PC-3 (cell line): ENCODE measurements at regions not wholly inside any gene's neighbourhood (a gene's known extent, or its start where the extent isn't known, plus 50 kb on each side); places are given as distances from the start of the nearest gene placed in this dataset.

ENCODE experiments used
- ATAC-seq: fragments of 200-7000 bp; cut with Tn5 transposase; 2 replicates; pipeline ENCODE4 v1.9.1; 2020; ENCODE audit warnings: mild to moderate bottlenecking, moderate library complexity
- BruUV-seq: library from RNA; stranded (reverse); fragments of 400-500 nt; replicated peaks from 2 replicates; lab custom pipeline; 2021; lab: Mats Ljungman, UMichigan
- CTCF ChIA-PET: fragments of 300-600 bp; sonication (Branson Sonifier 250); formaldehyde crosslinking; loops from one replicate; lab custom pipeline; 2022; ENCODE audit warnings: antibody characterized with exemption; lab: Charles Lee
- POLR2A ChIA-PET: fragments of 300-600 bp; sonication (Branson Sonifier 250); formaldehyde crosslinking; loops from one replicate; lab custom pipeline; 2022; ENCODE audit warnings: antibody characterized with exemption; ENCODE audit not compliant: unreplicated experiment; lab: Charles Lee
- DNase-seq: peaks from one replicate; pipeline ENCODE4 v3.0.0-alpha.2; 2015
- H2AFZ ChIP-seq: fragments of 300-600 bp; sonication (generic); 2 replicates; pipeline ENCODE4 v1.6.0; 2016; ENCODE audit warnings: antibody characterized with exemption, low read length
- H3F3A ChIP-seq: fragments of 300-600 bp; sonication (generic); one replicate; pipeline ENCODE4 v1.6.0; 2017; ENCODE audit warnings: antibody characterized with exemption, low read length, control low read depth, mild to moderate bottlenecking; ENCODE audit not compliant: unreplicated experiment
- H3K27ac ChIP-seq: fragments of 300-600 bp; sonication (generic); 2 replicates; pipeline ENCODE4 v1.5.1; 2016; ENCODE audit warnings: mild to moderate bottlenecking, low read length
- H3K27me3 ChIP-seq: fragments of 300-600 bp; sonication (generic); 2 replicates; pipeline ENCODE4 v1.6.1; 2016; ENCODE audit warnings: low read length, mixed read lengths
- H3K36me3 ChIP-seq: fragments of 300-600 bp; sonication (generic); 2 replicates; pipeline ENCODE4 v1.6.1; 2016; ENCODE audit warnings: low read depth, mixed run types, low read length, mixed read lengths
- H3K4me1 ChIP-seq: fragments of 300-600 bp; sonication (generic); 2 replicates; pipeline ENCODE4 v1.5.1; 2016; ENCODE audit warnings: low read length; ENCODE audit not compliant: insufficient read depth
- H3K4me2 ChIP-seq: fragments of 300-600 bp; sonication (generic); 2 replicates; pipeline ENCODE4 v1.6.0; 2016; ENCODE audit warnings: low read length
- H3K4me3 ChIP-seq: fragments of 300-600 bp; sonication (generic); 2 replicates; pipeline ENCODE4 v1.5.1; 2016; ENCODE audit warnings: mild to moderate bottlenecking, low read length, mixed read lengths
- H3K79me2 ChIP-seq: fragments of 300-600 bp; sonication (generic); 2 replicates; pipeline ENCODE4 v1.6.1; 2017; ENCODE audit warnings: low read length, mixed read lengths
- H3K9ac ChIP-seq: fragments of 300-600 bp; sonication (generic); 2 replicates; pipeline ENCODE4 v1.6.0; 2016; ENCODE audit warnings: mild to moderate bottlenecking, low read length
- H3K9me2 ChIP-seq: fragments of 300-600 bp; sonication (generic); replicated peaks from 2 replicates; pipeline ENCODE4 v1.6.1; 2016; ENCODE audit warnings: mixed run types, low read length, mixed read lengths
- H3K9me3 ChIP-seq: fragments of 300-600 bp; sonication (generic); 2 replicates; pipeline ENCODE4 v1.6.1; 2016; ENCODE audit warnings: low read length, mixed read lengths
- H4K20me1 ChIP-seq: fragments of 300-600 bp; sonication (generic); 2 replicates; pipeline ENCODE4 v1.6.1; 2016; ENCODE audit warnings: low read length, mixed read lengths
- EZH2 ChIP-seq: fragments of 300-600 bp; sonication (generic); IDR thresholded peaks from one replicate; pipeline ENCODE4 v1.6.1; 2017; ENCODE audit warnings: antibody characterized with exemption, mild to moderate bottlenecking, low read length; ENCODE audit not compliant: unreplicated experiment
- EZH2phosphoT487 ChIP-seq: fragments of 300-600 bp; sonication (generic); IDR thresholded peaks from 2 replicates; pipeline ENCODE4 v1.6.1; 2018; ENCODE audit warnings: mild to moderate bottlenecking, antibody characterized with exemption, low read length, borderline replicate concordance
- intact Hi-C: fragments of 100-400 bp; cut with micrococcal nuclease; formaldehyde crosslinking; loops from 2 replicates; pipeline ENCODE4 v1.9.0; 2023
- TF ChIP-seq, protein P1 (sequence below): fragments of 300-600 bp; sonication (generic); conservative IDR thresholded peaks from 2 replicates; pipeline ENCODE4 v1.5.1; 2017; ENCODE audit warnings: antibody characterized with exemption, low read depth, mild to moderate bottlenecking, low read length

DNA sequence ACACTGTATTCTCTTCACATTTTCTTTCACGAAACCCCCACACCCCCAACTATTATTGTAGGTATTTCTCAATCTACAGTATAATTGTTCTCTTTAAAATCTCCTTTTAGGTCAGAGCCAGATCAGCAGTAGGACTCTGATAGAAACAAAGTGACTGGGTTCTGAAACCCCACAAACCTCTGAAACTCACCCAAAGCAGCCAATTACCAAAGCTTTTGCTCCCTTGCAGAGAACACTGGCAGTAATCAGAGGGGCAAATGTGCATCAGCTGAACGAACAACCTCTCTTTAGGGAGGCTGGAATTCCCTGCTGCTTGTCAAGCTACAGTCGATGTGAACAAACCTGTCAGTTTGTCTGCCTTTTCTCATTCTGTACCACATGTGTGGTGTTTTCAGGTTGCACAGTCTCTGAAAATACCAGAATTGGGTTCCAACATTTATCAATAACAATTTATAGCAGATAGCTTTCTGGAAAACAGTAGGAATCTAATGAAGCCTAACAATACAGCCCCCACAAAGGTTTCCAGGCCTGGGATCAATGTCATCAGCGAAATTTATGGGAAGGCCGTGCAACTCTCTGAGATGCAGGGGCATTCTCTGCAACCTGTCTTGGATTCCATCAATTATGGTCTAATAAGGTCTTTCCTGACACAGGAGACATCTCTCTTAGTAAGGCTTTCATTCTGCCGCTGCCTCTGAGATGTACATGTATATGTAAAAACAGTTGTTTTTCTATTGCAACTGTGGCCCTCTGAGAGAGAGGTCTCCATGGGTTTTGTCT is 395.9 kb downstream of the GPAT3 start:
- intact Hi-C loops, result no loop called here
- no peaks in the 10 kb centered on the region for H3K9me3 ChIP-seq
- no peak overlapping the region for H3K4me3 ChIP-seq
- no TSS peak for BruUV-seq
- peaks cover 25% of the 10 kb centered on the region for H3K4me1 ChIP-seq
- CTCF ChIA-PET, result no interaction called here
- no peak overlapping the region for H3K27ac ChIP-seq
- H3K36me3 ChIP-seq, result no peaks in the 10 kb centered on the region
- no peak overlapping the region for H3K9ac ChIP-seq
- no peak overlapping the region for H2AFZ ChIP-seq
- H3K27me3 ChIP-seq, result no peaks in the 10 kb centered on the region
- H3F3A ChIP-seq, result no peaks in the 10 kb centered on the region
- no peaks in the 10 kb centered on the region for H3K9me2 ChIP-seq
- H4K20me1 ChIP-seq, result no peaks in the 10 kb centered on the region
- no peak for DNase-seq
- POLR2A ChIA-PET, result no interaction called here
- H3K4me2 ChIP-seq, result no peak overlapping the region
- H3K79me2 ChIP-seq, result no peaks in the 10 kb centered on the region
- no peak for TF ChIP-seq EZH2phosphoT487
- TF ChIP-seq, protein P1, sequence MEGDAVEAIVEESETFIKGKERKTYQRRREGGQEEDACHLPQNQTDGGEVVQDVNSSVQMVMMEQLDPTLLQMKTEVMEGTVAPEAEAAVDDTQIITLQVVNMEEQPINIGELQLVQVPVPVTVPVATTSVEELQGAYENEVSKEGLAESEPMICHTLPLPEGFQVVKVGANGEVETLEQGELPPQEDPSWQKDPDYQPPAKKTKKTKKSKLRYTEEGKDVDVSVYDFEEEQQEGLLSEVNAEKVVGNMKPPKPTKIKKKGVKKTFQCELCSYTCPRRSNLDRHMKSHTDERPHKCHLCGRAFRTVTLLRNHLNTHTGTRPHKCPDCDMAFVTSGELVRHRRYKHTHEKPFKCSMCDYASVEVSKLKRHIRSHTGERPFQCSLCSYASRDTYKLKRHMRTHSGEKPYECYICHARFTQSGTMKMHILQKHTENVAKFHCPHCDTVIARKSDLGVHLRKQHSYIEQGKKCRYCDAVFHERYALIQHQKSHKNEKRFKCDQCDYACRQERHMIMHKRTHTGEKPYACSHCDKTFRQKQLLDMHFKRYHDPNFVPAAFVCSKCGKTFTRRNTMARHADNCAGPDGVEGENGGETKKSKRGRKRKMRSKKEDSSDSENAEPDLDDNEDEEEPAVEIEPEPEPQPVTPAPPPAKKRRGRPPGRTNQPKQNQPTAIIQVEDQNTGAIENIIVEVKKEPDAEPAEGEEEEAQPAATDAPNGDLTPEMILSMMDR, result no peak
- no peak for ATAC-seq

DNA sequence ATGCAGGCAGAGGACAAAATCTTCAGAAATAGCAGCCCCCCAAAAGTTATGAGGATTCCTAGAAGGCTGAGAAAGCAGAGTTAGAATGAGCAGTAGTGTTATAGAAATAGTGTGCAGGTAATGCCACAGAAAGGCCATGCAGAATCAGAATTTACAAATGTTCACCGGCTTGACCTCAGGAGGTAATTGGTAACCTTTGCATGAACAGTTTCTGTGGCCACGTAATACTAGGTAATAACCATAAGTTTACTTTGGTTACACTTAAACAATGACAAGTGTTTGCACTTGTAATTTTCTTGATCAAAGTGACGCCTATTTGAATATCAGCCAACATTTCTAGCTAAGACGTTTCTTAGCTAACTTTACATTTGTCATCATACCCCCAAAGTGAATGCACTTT is 393.6 kb downstream of the GPAT3 start:
- Histone ChIP-seq H3K4me2 (no peak overlapping the region), H3K27me3 (no peaks in the 10 kb centered on the region), H3K9ac (no peak overlapping the region), H3K36me3 (no peaks in the 10 kb centered on the region), H3K4me3 (no peak overlapping the region), H2AFZ (no peak overlapping the region), H3K9me2 (no peaks in the 10 kb centered on the region), H3K27ac (no peak overlapping the region), H3K9me3 (no peaks in the 10 kb centered on the region), H3F3A (no peaks in the 10 kb centered on the region), H4K20me1 (no peaks in the 10 kb centered on the region), H3K79me2 (no peaks in the 10 kb centered on the region), H3K4me1 (peaks cover 25% of the 10 kb centered on the region)
- TF ChIP-seq EZH2phosphoT487 (no peak), EZH2 (no peak)
- TF ChIP-seq, protein P1, result no peak
- ATAC-seq, result peak; percentile 40
- intact Hi-C loops, result no loop called here
- no TSS peak for BruUV-seq
- ChIA-PET POLR2A (no interaction called here), CTCF (no interaction called here)
- DNase-seq, result peak; percentile 45

DNA sequence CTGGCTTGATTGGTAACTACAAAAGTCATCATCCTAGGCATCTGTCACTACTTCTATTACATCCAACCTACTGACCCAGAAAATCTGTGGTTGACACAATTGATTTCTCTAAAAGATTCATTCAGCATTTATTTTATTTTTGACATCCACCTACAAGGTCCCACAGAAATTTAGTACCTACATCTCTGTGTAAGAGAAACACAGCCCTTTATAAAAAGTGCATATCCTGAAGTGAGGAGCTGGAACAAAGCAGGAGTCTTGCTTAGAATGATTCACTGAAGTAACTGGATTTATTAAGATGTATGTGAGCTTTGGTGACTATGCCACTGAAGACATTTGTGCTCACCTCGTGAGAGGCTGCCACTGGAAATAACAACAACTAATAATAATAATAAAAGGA is 391.0 kb downstream of the GPAT3 start:
- H2AFZ ChIP-seq, result no peak overlapping the region
- CTCF ChIA-PET, result no interaction called here
- no TSS peak for BruUV-seq
- intact Hi-C loops, result no loop called here
- no peak overlapping the region for H3K4me2 ChIP-seq
- no peaks in the 10 kb centered on the region for H4K20me1 ChIP-seq
- H3K4me3 ChIP-seq, result no peak overlapping the region
- H3K4me1 ChIP-seq, result peaks cover 10% of the 10 kb centered on the region
- no peaks in the 10 kb centered on the region for H3K27me3 ChIP-seq
- no peaks in the 10 kb centered on the region for H3K36me3 ChIP-seq
- no peak overlapping the region for H3K9ac ChIP-seq
- no peaks in the 10 kb centered on the region for H3F3A ChIP-seq
- no peak overlapping the region for H3K27ac ChIP-seq
- no peaks in the 10 kb centered on the region for H3K9me2 ChIP-seq
- TF ChIP-seq, protein P1, result no peak
- TF ChIP-seq EZH2, result no peak
- TF ChIP-seq EZH2phosphoT487, result no peak
- no peaks in the 10 kb centered on the region for H3K79me2 ChIP-seq
- no peaks in the 10 kb centered on the region for H3K9me3 ChIP-seq
- POLR2A ChIA-PET, result no interaction called here
- ATAC-seq (no peak), DNase-seq (no peak)
